IMR-90 (cell line): ENCODE measurements at regions not wholly inside any gene's neighbourhood (a gene's known extent, or its start where the extent isn't known, plus 50 kb on each side); places are given as distances from the start of the nearest gene placed in this dataset.

Source experiments
- ATAC-seq: fragments of 200-7000 bp; cut with Tn5 transposase; 2 replicates; pipeline ENCODE4 v1.9.1; 2020; ENCODE audit warnings: low read depth, mild to moderate bottlenecking, moderate library complexity
- BruUV-seq: library from RNA; stranded (reverse); fragments of 400-500 nt; replicated peaks from 2 replicates; lab custom pipeline; 2021; lab: Mats Ljungman, UMichigan
- CTCF ChIA-PET: fragments of 300-600 bp; formaldehyde crosslinking; extraction: SDS; loops from one replicate; lab custom pipeline; 2021; ENCODE audit warnings: antibody characterized with exemption; lab: Yijun Ruan, JAX
- POLR2A ChIA-PET: fragments of 300-600 bp; sonication (Branson Sonifier 250); formaldehyde crosslinking; loops from one replicate; lab custom pipeline; 2022; ENCODE audit warnings: antibody characterized with exemption; ENCODE audit not compliant: unreplicated experiment; lab: Charles Lee
- DNase-seq: peaks from one replicate; pipeline ENCODE4 v3.0.0; 2013
- H2AFZ ChIP-seq: replicated peaks from 2 replicates; pipeline ENCODE3; 2013; ENCODE audit warnings: low read length, mild to moderate bottlenecking; ENCODE audit not compliant: poor library complexity
- H2AK5ac ChIP-seq: 2 replicates; pipeline ENCODE4 v1.6.1; 2013; ENCODE audit warnings: low read depth, low read length, inconsistent platforms
- H2AK9ac ChIP-seq: replicated peaks from 2 replicates; pipeline ENCODE3; 2013; ENCODE audit warnings: mild to moderate bottlenecking, low read depth, low read length, moderate library complexity; ENCODE audit not compliant: poor library complexity
- H2BK120ac ChIP-seq: 2 replicates; pipeline ENCODE4 v1.6.1; 2013; ENCODE audit warnings: low read depth, low read length, inconsistent platforms
- H2BK15ac ChIP-seq: 3 replicates; pipeline ENCODE4 v1.6.1; 2013; ENCODE audit warnings: low read depth, low read length, inconsistent platforms
- H2BK20ac ChIP-seq: 2 replicates; pipeline ENCODE4 v1.6.1; 2013; ENCODE audit warnings: low read depth, mild to moderate bottlenecking, inconsistent platforms, low read length, moderate library complexity
- H2BK5ac ChIP-seq: 2 replicates; pipeline ENCODE4 v1.6.1; 2013; ENCODE audit warnings: mild to moderate bottlenecking, low read depth, low read length, inconsistent platforms; ENCODE audit not compliant: poor library complexity, severe bottlenecking
- H3K14ac ChIP-seq: replicated peaks from 2 replicates; pipeline ENCODE4 v1.6.1; 2013; ENCODE audit warnings: low read depth, low read length, inconsistent platforms
- H3K18ac ChIP-seq: 2 replicates; pipeline ENCODE4 v1.6.1; 2013; ENCODE audit warnings: low read depth, low read length, control low read depth
- H3K23ac ChIP-seq: 2 replicates; pipeline ENCODE4 v1.6.1; 2013; ENCODE audit warnings: low read depth, low read length, inconsistent platforms
- H3K27ac ChIP-seq: 2 replicates; pipeline ENCODE4 v1.5.1; 2013; ENCODE audit warnings: mild to moderate bottlenecking, control low read depth, low read length; ENCODE audit not compliant: insufficient read depth
- H3K27me3 ChIP-seq: 2 replicates; pipeline ENCODE4 v1.6.1; 2013; ENCODE audit warnings: low read length; ENCODE audit not compliant: control insufficient read depth, insufficient read depth
- H3K36me3 ChIP-seq: 2 replicates; pipeline ENCODE4 v1.6.1; 2013; ENCODE audit warnings: low read length, mixed read lengths; ENCODE audit not compliant: control insufficient read depth, insufficient read depth
- H3K4ac ChIP-seq: 2 replicates; pipeline ENCODE4 v1.6.1; 2013; ENCODE audit warnings: low read depth, low read length, inconsistent platforms
- H3K4me1 ChIP-seq: 2 replicates; pipeline ENCODE4 v1.6.1; 2013; ENCODE audit warnings: low read length, mixed read lengths; ENCODE audit not compliant: control insufficient read depth, insufficient read depth
- H3K4me2 ChIP-seq: 2 replicates; pipeline ENCODE4 v1.6.1; 2013; ENCODE audit warnings: low read depth, mild to moderate bottlenecking, control low read depth, low read length, moderate library complexity
- H3K4me3 ChIP-seq: 2 replicates; pipeline ENCODE4 v1.5.1; 2013; ENCODE audit warnings: low read depth, mild to moderate bottlenecking, control low read depth, low read length, moderate library complexity; ENCODE audit not compliant: insufficient read depth
- H3K56ac ChIP-seq: 2 replicates; pipeline ENCODE4 v1.6.1; 2013; ENCODE audit warnings: low read length, inconsistent platforms; ENCODE audit not compliant: insufficient read depth; ENCODE audit errors: extremely low read depth
- H3K79me1 ChIP-seq, 2 experiments: 2 replicates each; pipeline ENCODE4 v1.6.1; 2013; ENCODE audit warnings: low read length in 2 of 2, inconsistent platforms in 1 of 2, low read depth in 1 of 2
- H3K9ac ChIP-seq: 2 replicates; pipeline ENCODE4 v1.6.1; 2013; ENCODE audit warnings: low read depth, low read length, control low read depth
- H3K9me1 ChIP-seq: 2 replicates; pipeline ENCODE4 v1.6.1; 2013; ENCODE audit warnings: low read length, inconsistent platforms; ENCODE audit not compliant: insufficient read depth
- H3K9me3 ChIP-seq: 2 replicates; pipeline ENCODE4 v1.6.1; 2013; ENCODE audit warnings: low read length; ENCODE audit not compliant: control insufficient read depth, insufficient read depth
- H4K20me1 ChIP-seq: 2 replicates; pipeline ENCODE4 v1.6.1; 2013; ENCODE audit warnings: low read length, inconsistent platforms; ENCODE audit not compliant: insufficient read depth
- H4K5ac ChIP-seq: 2 replicates; pipeline ENCODE4 v1.6.1; 2013; ENCODE audit warnings: mild to moderate bottlenecking, low read depth, low read length, control low read depth
- H4K8ac ChIP-seq, 2 experiments: 2 replicates each; pipeline ENCODE4 v1.6.1; 2013; ENCODE audit warnings: low read depth in 2 of 2, low read length in 2 of 2, control low read depth in 1 of 2, inconsistent platforms in 1 of 2
- H4K91ac ChIP-seq: 2 replicates; pipeline ENCODE4 v1.6.1; 2013; ENCODE audit warnings: low read depth, low read length, inconsistent platforms; ENCODE audit not compliant: insufficient read depth
- BHLHE40 ChIP-seq: fragments of 150-350 bp; IDR thresholded peaks from 2 replicates; pipeline ENCODE4 v1.6.1; 2016; ENCODE audit warnings: mild to moderate bottlenecking, low read depth, low read length
- CEBPB ChIP-seq: IDR thresholded peaks from 2 replicates; pipeline ENCODE4 v1.6.1; 2012; ENCODE audit warnings: low read depth, low read length, improper control_type of control experiment
- CHD1 ChIP-seq: IDR thresholded peaks from 2 replicates; pipeline ENCODE4 v1.6.1; 2012; ENCODE audit warnings: low read depth, low read length, improper control_type of control experiment
- FOS ChIP-seq: fragments of 150-350 bp; IDR thresholded peaks from 2 replicates; pipeline ENCODE4 v1.6.1; 2016; ENCODE audit warnings: low read depth, low read length
- MAFK ChIP-seq: IDR thresholded peaks from 2 replicates; pipeline ENCODE4 v1.6.1; 2012; ENCODE audit warnings: low read depth, low read length, improper control_type of control experiment
- MAZ ChIP-seq: IDR thresholded peaks from 2 replicates; pipeline ENCODE4 v1.6.1; 2012; ENCODE audit warnings: low read depth, mild to moderate bottlenecking, low read length, improper control_type of control experiment, moderate library complexity, borderline replicate concordance
- MXI1 ChIP-seq: IDR thresholded peaks from 2 replicates; pipeline ENCODE4 v1.6.1; 2012; ENCODE audit warnings: low read depth, mild to moderate bottlenecking, low read length, moderate library complexity, borderline replicate concordance
- NFE2L2 ChIP-seq: fragments of 150-350 bp; IDR thresholded peaks from 2 replicates; pipeline ENCODE4 v1.6.1; 2016; ENCODE audit warnings: low read depth, mild to moderate bottlenecking, low read length
- POLR2A ChIP-seq: IDR thresholded peaks from 2 replicates; pipeline ENCODE4 v1.6.1; 2012; ENCODE audit warnings: mild to moderate bottlenecking, low read depth, low read length
- RAD21 ChIP-seq: IDR thresholded peaks from 2 replicates; pipeline ENCODE4 v1.6.1; 2012; ENCODE audit warnings: low read length, improper control_type of control experiment
- RCOR1 ChIP-seq: IDR thresholded peaks from 2 replicates; pipeline ENCODE4 v1.6.1; 2012; ENCODE audit warnings: mild to moderate bottlenecking, low read length, improper control_type of control experiment; ENCODE audit not compliant: insufficient replicate concordance
- RFX5 ChIP-seq: IDR thresholded peaks from 2 replicates; pipeline ENCODE4 v1.8.0; 2012; ENCODE audit warnings: low read depth, mild to moderate bottlenecking, low read length, moderate library complexity
- SMC3 ChIP-seq: fragments of 150-350 bp; IDR thresholded peaks from 2 replicates; pipeline ENCODE4 v1.6.1; 2016; ENCODE audit warnings: low read depth, mild to moderate bottlenecking, antibody characterized with exemption, low read length, moderate library complexity
- WGBS, 2 experiments: methylation state at CpG; one replicate each; pipeline versions ENCODE4 v1.1.5 to v1.1.7; 2013; ENCODE audit warnings: missing lambda C conversion rate in 2 of 2; ENCODE audit not compliant: insufficient read length in 1 of 2; ENCODE audit errors: extremely low coverage in 2 of 2; 5-methylcytosine and 5-hydroxymethylcytosine counted together
- dilution Hi-C: fragments of 300-500 bp; cut with HindIII; formaldehyde crosslinking; loops from one replicate; pipeline ENCODE4 v1.14.3; 2018; ENCODE audit warnings: low sequenced_read_pairs; ENCODE audit not compliant: unreplicated experiment
- in situ Hi-C: fragments of 300-500 bp; cut with MboI; formaldehyde crosslinking; loops from 3 replicates; pipeline ENCODE4 v1.14.3; 2019; ENCODE audit warnings: low sequenced_read_pairs, inconsistent platforms, mixed read lengths
- intact Hi-C: fragments of 100-400 bp; cut with micrococcal nuclease; formaldehyde crosslinking; loops from 2 replicates; pipeline ENCODE4 v1.10.0; 2022
- TF ChIP-seq, protein P1 (sequence below): fragments of 150-350 bp; IDR thresholded peaks from 2 replicates; pipeline ENCODE4 v1.6.1; 2016; ENCODE audit warnings: low read depth, mild to moderate bottlenecking, low read length, moderate library complexity, borderline replicate concordance
- TF ChIP-seq, protein P2 (sequence below): fragments of 150-350 bp; IDR thresholded peaks from 2 replicates; pipeline ENCODE4 v1.6.1; 2017; ENCODE audit warnings: mild to moderate bottlenecking, antibody characterized with exemption, low read length, low read depth
- TF ChIP-seq, protein P3 (sequence below): conservative IDR thresholded peaks from 2 replicates; pipeline ENCODE4 v1.5.1; 2012; ENCODE audit warnings: mild to moderate bottlenecking, low read depth, low read length, improper control_type of control experiment

DNA sequence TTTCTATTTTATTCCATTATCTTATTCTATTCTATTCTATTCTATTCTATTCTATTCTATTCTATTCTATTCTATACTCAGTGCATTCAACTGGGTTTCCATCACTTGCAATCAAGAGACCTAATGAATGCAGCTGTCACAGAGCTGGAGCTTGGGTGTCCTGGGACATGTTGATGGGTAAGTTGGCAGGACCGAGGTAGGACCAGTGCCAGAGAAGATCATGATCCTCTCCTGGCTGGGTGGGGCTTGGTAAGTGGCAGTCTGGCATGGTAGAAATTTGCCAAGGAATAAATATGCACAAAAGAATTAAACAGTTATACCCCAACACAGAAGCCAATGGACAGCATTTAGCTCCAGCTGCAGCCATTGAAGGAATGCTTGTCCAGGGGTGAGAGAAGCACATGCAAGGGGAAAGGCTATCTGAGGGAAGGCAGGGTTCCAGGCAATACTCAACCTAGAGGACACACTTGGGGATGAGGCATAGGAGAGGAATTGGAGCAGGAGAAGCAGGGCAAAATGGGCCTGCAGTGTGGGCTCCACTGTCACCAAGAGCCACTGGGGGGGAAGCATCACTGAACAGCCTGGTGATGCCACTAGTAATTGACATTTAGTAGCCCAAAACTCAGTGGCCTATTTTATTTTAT, 97.0 kb upstream of the CD82 start:
- Histone ChIP-seq H3K4me3 (no peak overlapping the region), H3K9ac (no peak overlapping the region), H3K27ac (no peak overlapping the region), H2BK5ac (no peak overlapping the region), H3K56ac (no peak overlapping the region), H3K9me1 (no peaks in the 10 kb centered on the region), H2BK20ac (no peak overlapping the region), H2BK120ac (no peak overlapping the region), H2BK15ac (no peak overlapping the region), H2AK9ac (no peak overlapping the region), H3K4me1 (no peaks in the 10 kb centered on the region), H3K18ac (no peak overlapping the region), H3K4ac (no peak overlapping the region), H4K91ac (no peak overlapping the region), H3K14ac (no peak overlapping the region), H3K79me1 (no peaks in the 10 kb centered on the region), H2AFZ (no peak overlapping the region), H4K5ac (no peak overlapping the region), H3K4me2 (no peak overlapping the region), H3K27me3 (peaks cover 2% of the 10 kb centered on the region; the same call in 1 of the 2 replicates), H2AK5ac (no peak overlapping the region), H4K8ac (no peak overlapping the region), H4K20me1 (no peaks in the 10 kb centered on the region), H3K9me3 (no peaks in the 10 kb centered on the region), H3K23ac (no peak overlapping the region), H3K36me3 (no peaks in the 10 kb centered on the region)
- intact Hi-C loops: no loop called here
- no peak for TF ChIP-seq RCOR1
- no peak for TF ChIP-seq RAD21
- TF ChIP-seq CHD1: no peak
- TF ChIP-seq MAFK: no peak
- TF ChIP-seq, protein P1, sequence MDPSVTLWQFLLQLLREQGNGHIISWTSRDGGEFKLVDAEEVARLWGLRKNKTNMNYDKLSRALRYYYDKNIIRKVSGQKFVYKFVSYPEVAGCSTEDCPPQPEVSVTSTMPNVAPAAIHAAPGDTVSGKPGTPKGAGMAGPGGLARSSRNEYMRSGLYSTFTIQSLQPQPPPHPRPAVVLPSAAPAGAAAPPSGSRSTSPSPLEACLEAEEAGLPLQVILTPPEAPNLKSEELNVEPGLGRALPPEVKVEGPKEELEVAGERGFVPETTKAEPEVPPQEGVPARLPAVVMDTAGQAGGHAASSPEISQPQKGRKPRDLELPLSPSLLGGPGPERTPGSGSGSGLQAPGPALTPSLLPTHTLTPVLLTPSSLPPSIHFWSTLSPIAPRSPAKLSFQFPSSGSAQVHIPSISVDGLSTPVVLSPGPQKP: no peak
- no peak for TF ChIP-seq RFX5
- TF ChIP-seq CEBPB: no peak
- TF ChIP-seq NFE2L2: no peak
- TF ChIP-seq MXI1: no peak
- TF ChIP-seq SMC3: no peak
- no peak for TF ChIP-seq MAZ
- TF ChIP-seq, protein P2, sequence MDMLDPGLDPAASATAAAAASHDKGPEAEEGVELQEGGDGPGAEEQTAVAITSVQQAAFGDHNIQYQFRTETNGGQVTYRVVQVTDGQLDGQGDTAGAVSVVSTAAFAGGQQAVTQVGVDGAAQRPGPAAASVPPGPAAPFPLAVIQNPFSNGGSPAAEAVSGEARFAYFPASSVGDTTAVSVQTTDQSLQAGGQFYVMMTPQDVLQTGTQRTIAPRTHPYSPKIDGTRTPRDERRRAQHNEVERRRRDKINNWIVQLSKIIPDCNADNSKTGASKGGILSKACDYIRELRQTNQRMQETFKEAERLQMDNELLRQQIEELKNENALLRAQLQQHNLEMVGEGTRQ: no peak
- TF ChIP-seq FOS: no peak
- TF ChIP-seq, protein P3, sequence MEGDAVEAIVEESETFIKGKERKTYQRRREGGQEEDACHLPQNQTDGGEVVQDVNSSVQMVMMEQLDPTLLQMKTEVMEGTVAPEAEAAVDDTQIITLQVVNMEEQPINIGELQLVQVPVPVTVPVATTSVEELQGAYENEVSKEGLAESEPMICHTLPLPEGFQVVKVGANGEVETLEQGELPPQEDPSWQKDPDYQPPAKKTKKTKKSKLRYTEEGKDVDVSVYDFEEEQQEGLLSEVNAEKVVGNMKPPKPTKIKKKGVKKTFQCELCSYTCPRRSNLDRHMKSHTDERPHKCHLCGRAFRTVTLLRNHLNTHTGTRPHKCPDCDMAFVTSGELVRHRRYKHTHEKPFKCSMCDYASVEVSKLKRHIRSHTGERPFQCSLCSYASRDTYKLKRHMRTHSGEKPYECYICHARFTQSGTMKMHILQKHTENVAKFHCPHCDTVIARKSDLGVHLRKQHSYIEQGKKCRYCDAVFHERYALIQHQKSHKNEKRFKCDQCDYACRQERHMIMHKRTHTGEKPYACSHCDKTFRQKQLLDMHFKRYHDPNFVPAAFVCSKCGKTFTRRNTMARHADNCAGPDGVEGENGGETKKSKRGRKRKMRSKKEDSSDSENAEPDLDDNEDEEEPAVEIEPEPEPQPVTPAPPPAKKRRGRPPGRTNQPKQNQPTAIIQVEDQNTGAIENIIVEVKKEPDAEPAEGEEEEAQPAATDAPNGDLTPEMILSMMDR: no peak
- no peak for TF ChIP-seq POLR2A
- no peak for TF ChIP-seq BHLHE40
- WGBS, 2 experiments: no CpG with 5 or more reads among the region's 1 CpG
- BruUV-seq: no TSS peak
- DNase-seq (no peak), ATAC-seq (no peak)
- dilution Hi-C loops: no loop called here
- ChIA-PET CTCF (no interaction called here), POLR2A (no interaction called here)
- in situ Hi-C loops: no loop called here
